22Rv1 (cell line): ENCODE measurements at regions not wholly inside any gene's neighbourhood (a gene's known extent, or its start where the extent isn't known, plus 50 kb on each side); places are given as distances from the start of the nearest gene placed in this dataset.
A peak's percentile ranks its signal among the peaks of the same experiment; 100 is the strongest.

ENCODE experiments used
- H3K27ac ChIP-seq: fragments of 450-650 bp; 2 replicates; pipeline ENCODE4 v1.5.1; 2017
- CTCF ChIP-seq: fragments of 450-650 bp; IDR thresholded peaks from 2 replicates; pipeline ENCODE4 v1.5.1; 2017; ENCODE audit warnings: mild to moderate bottlenecking
- ZFX ChIP-seq: fragments of 450-650 bp; IDR thresholded peaks from 2 replicates; pipeline ENCODE4 v1.6.1; 2017; ENCODE audit warnings: antibody characterized with exemption, borderline replicate concordance

GRCh38 chrX:36508042-36508441, 500.1 kb upstream of the FAM47C start:
- H3K27ac ChIP-seq, result no peak overlapping the region
- no peak for TF ChIP-seq ZFX
- no peak for TF ChIP-seq CTCF

- TF ChIP-seq ZFX (no peak), CTCF (no peak)
- H3K27ac ChIP-seq, result no peak overlapping the region
Observed at GRCh38 chrX:36510736-36511135, 497.4 kb upstream of the FAM47C start.

GRCh38 chrX:36528661-36529060, 479.5 kb upstream of the FAM47C start:
- H3K27ac ChIP-seq, result no peak overlapping the region
- TF ChIP-seq CTCF (no peak), ZFX (no peak)

GRCh38 chrX:36534900-36535299, 473.3 kb upstream of the FAM47C start:
- no peak for TF ChIP-seq ZFX
- no peak for TF ChIP-seq CTCF
- no peak overlapping the region for H3K27ac ChIP-seq

GRCh38 chrX:36543499-36543898, 464.7 kb upstream of the FAM47C start:
- TF ChIP-seq CTCF, result no peak

GRCh38 chrX:36562986-36563385, 445.2 kb upstream of the FAM47C start:
- TF ChIP-seq ZFX (no peak), CTCF (no peak)
- no peak overlapping the region for H3K27ac ChIP-seq

More at GRCh38 chrX:36543499-36543898, 464.7 kb upstream of the FAM47C start:
- no peak overlapping the region for H3K27ac ChIP-seq

- no peak overlapping the region for H3K27ac ChIP-seq
- no peak for TF ChIP-seq ZFX
- 0 out of 2 replicates have a peak, but pooled peaks have one; percentile 15 for TF ChIP-seq CTCF
Observed at GRCh38 chrX:36568946-36569345, 439.2 kb upstream of the FAM47C start.
